ENCODE measurements at regions not wholly inside any gene's neighbourhood (a gene's known extent, or its start where the extent isn't known, plus 50 kb on each side); places are given as distances from the start of the nearest gene placed in this dataset.

GRCh38 chr3:22940285-22940684 is 262.8 kb upstream of the UBE2E2 start:
- TF ChIP-seq EZH2 (IDR thresholded peaks at IDR 0.05; ENCODE audit: borderline replicate concordance, low read depth, low read length, poor library complexity, severe bottlenecking): no peak
- TF ChIP-seq CTCF (conservative IDR thresholded peaks at IDR 0.05; ENCODE audit: low read depth, low read length): no peak
- no peak for DNase-seq (ENCODE audit: low spot score)
- no TSS peak for BruUV-seq (replicated peaks)
- ChIA-PET CTCF (no interaction called here), POLR2A (ENCODE audit: low non-redundant PET) (no interaction called here)
- intact Hi-C loops (cut with micrococcal nuclease; ENCODE audit: unreplicated experiment): no loop called here
- no peaks in the 10 kb centered on the region for H3K27me3 ChIP-seq (replicated peaks; ENCODE audit: insufficient read depth, low read depth, low read length, poor library complexity)
- H3K27ac ChIP-seq (ENCODE audit: low read depth, low read length, poor library complexity, severe bottlenecking): no peak overlapping the region
- H3K9me3 ChIP-seq (ENCODE audit: low read depth, low read length, poor library complexity, severe bottlenecking): peaks cover 3% of the 10 kb centered on the region
- H3K4me1 ChIP-seq (ENCODE audit: insufficient read depth, low read length, poor library complexity, severe bottlenecking): no peaks in the 10 kb centered on the region
- H3K36me3 ChIP-seq (ENCODE audit: insufficient read depth, low read length, poor library complexity, severe bottlenecking): no peaks in the 10 kb centered on the region
- no peak overlapping the region for H3K4me3 ChIP-seq (ENCODE audit: low read depth, low read length, poor library complexity, severe bottlenecking)

- TF ChIP-seq EZH2 (IDR thresholded peaks at IDR 0.05; ENCODE audit: borderline replicate concordance, low read depth, low read length, poor library complexity, severe bottlenecking): no peak
- no peak for TF ChIP-seq CTCF (conservative IDR thresholded peaks at IDR 0.05; ENCODE audit: low read depth, low read length)
- no TSS peak for BruUV-seq (replicated peaks)
- Histone ChIP-seq H3K27ac (ENCODE audit: low read depth, low read length, poor library complexity, severe bottlenecking) (no peak overlapping the region), H3K27me3 (replicated peaks; ENCODE audit: insufficient read depth, low read depth, low read length, poor library complexity) (no peaks in the 10 kb centered on the region), H3K36me3 (ENCODE audit: insufficient read depth, low read length, poor library complexity, severe bottlenecking) (no peaks in the 10 kb centered on the region), H3K4me1 (ENCODE audit: insufficient read depth, low read length, poor library complexity, severe bottlenecking) (no peaks in the 10 kb centered on the region), H3K9me3 (ENCODE audit: low read depth, low read length, poor library complexity, severe bottlenecking) (peaks cover 3% of the 10 kb centered on the region), H3K4me3 (ENCODE audit: low read depth, low read length, poor library complexity, severe bottlenecking) (no peak overlapping the region)
- DNase-seq (ENCODE audit: low spot score): no peak
- CTCF ChIA-PET: no interaction called here
- POLR2A ChIA-PET (ENCODE audit: low non-redundant PET): no interaction called here
- intact Hi-C loops (cut with micrococcal nuclease; ENCODE audit: unreplicated experiment): no loop called here
These were observed 260.1 kb upstream of the UBE2E2 start for GRCh38 chr3:22942981-22943380.

- no peak for TF ChIP-seq CTCF (conservative IDR thresholded peaks at IDR 0.05; ENCODE audit: low read depth, low read length)
- no peak for TF ChIP-seq EZH2 (IDR thresholded peaks at IDR 0.05; ENCODE audit: borderline replicate concordance, low read depth, low read length, poor library complexity, severe bottlenecking)
- no peaks in the 10 kb centered on the region for H3K36me3 ChIP-seq (ENCODE audit: insufficient read depth, low read length, poor library complexity, severe bottlenecking)
- H3K27me3 ChIP-seq (replicated peaks; ENCODE audit: insufficient read depth, low read depth, low read length, poor library complexity): no peaks in the 10 kb centered on the region
- H3K9me3 ChIP-seq (ENCODE audit: low read depth, low read length, poor library complexity, severe bottlenecking): peaks cover 3% of the 10 kb centered on the region
- intact Hi-C loops (cut with micrococcal nuclease; ENCODE audit: unreplicated experiment): no loop called here
- no peaks in the 10 kb centered on the region for H3K4me1 ChIP-seq (ENCODE audit: insufficient read depth, low read length, poor library complexity, severe bottlenecking)
- BruUV-seq (replicated peaks): no TSS peak
- ChIA-PET CTCF (no interaction called here), POLR2A (ENCODE audit: low non-redundant PET) (no interaction called here)
- H3K27ac ChIP-seq (ENCODE audit: low read depth, low read length, poor library complexity, severe bottlenecking): no peak overlapping the region
- H3K4me3 ChIP-seq (ENCODE audit: low read depth, low read length, poor library complexity, severe bottlenecking): no peak overlapping the region
- no peak for DNase-seq (ENCODE audit: low spot score)
These were observed 255.3 kb upstream of the UBE2E2 start for GRCh38 chr3:22947851-22948250.
